Stimulated activated memory B cell treated with anti-CD40 and anti-IgM and Interleukin-4, amounts not matched to agents 10 μg/mL and 1 μg/mL and 100 μg/mL, for 72 hours (primary cell): ENCODE measurements at regions not wholly inside any gene's neighbourhood (a gene's known extent, or its start where the extent isn't known, plus 50 kb on each side); places are given as distances from the start of the nearest gene placed in this dataset.

ENCODE experiments used
- ATAC-seq: fragments of 150-1000 bp; cut with Tn5 transposase; 2 replicates; pipeline ENCODE4 v1.10.0; 2021
- H3K27ac Mint-ChIP-seq: one replicate; pipeline ENCODE4 v1.8.0; 2022; ENCODE audit warnings: mild to moderate bottlenecking, mixed read lengths
- H3K27me3 Mint-ChIP-seq: one replicate; pipeline ENCODE4 v1.8.0; 2022; ENCODE audit warnings: mixed read lengths
- H3K36me3 Mint-ChIP-seq: one replicate; pipeline ENCODE4 v1.8.0; 2022; ENCODE audit warnings: mixed read lengths
- H3K4me1 Mint-ChIP-seq: one replicate; pipeline ENCODE4 v1.8.0; 2022; ENCODE audit warnings: mixed read lengths
- H3K4me3 Mint-ChIP-seq: one replicate; pipeline ENCODE4 v1.8.0; 2022; ENCODE audit warnings: mild to moderate bottlenecking, moderate library complexity, mixed read lengths
- H3K9me3 Mint-ChIP-seq: one replicate; pipeline ENCODE4 v1.8.0; 2022; ENCODE audit warnings: mixed read lengths

DNA sequence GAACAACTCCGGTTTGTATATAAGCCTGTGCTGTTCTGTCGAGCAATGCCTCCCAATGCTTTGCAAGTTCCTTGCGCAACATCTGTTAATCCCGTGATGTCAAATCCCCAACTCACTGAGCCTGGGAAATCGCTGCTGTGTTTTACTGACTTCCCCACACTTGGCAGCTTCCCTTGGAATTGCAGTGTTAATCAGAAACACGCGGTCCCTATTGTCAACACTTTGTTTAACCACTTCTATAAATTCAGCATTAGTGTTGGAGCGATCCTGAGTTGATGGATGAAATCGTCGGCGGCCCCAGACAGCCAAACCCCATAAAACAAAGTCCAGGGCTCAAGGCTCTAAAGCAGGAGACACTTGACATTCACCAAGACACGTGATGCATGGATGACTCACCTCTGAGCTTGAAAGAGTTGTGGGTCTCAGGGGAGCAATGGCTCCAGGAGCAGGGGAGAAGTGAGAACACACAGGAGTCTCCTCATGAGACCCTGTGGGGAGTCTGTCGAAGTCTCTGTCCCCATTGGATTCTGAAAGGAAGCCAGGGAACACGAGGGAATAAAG, 555.3 kb downstream of the MIAT start:
- Mint-ChIP-seq H3K9me3 (peaks cover 2% of the 10 kb centered on the region), H3K4me1 (peaks cover 6% of the 10 kb centered on the region), H3K36me3 (no peaks in the 10 kb centered on the region), H3K27me3 (peaks cover 58% of the 10 kb centered on the region), H3K4me3 (no peak overlapping the region), H3K27ac (no peak overlapping the region)
- peak; percentile 65 for ATAC-seq

DNA sequence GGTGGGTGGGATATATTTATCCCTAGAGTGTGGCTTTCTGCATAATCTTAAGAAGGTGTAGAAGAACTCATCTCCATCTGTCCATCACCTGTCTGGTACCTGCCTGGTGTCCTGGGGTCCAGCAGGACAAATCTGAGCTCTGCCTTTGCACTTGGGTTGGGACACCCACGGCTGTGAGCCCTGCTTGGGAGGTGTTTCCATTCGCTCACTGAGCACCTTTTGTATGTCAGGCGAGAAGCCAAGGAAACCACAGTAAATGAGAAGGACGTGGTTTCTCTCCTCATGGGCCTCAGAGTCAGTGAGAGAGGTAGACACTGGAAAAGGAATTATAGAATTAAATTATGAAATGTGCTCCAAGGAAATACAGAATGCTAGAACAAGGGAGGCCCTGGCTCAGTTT, 555.9 kb downstream of the MIAT start:
- ATAC-seq: no peak
- Mint-ChIP-seq H3K9me3 (peaks cover 2% of the 10 kb centered on the region), H3K27ac (no peak overlapping the region), H3K36me3 (no peaks in the 10 kb centered on the region), H3K27me3 (peaks cover 58% of the 10 kb centered on the region), H3K4me1 (peaks cover 6% of the 10 kb centered on the region), H3K4me3 (no peak overlapping the region)

GRCh38 chr22:27213766-27214581, 556.6 kb downstream of the MIAT start:
- Mint-ChIP-seq H3K9me3 (peaks cover 2% of the 10 kb centered on the region), H3K36me3 (no peaks in the 10 kb centered on the region), H3K4me1 (peaks cover 6% of the 10 kb centered on the region), H3K27ac (no peak overlapping the region), H3K4me3 (no peak overlapping the region), H3K27me3 (peaks cover 58% of the 10 kb centered on the region)
- ATAC-seq: no peak

GRCh38 chr22:27214691-27215090, 557.3 kb downstream of the MIAT start:
- Mint-ChIP-seq H3K9me3 (peaks cover 2% of the 10 kb centered on the region), H3K4me1 (peaks cover 2% of the 10 kb centered on the region), H3K4me3 (no peak overlapping the region), H3K36me3 (no peaks in the 10 kb centered on the region), H3K27me3 (peaks cover 52% of the 10 kb centered on the region), H3K27ac (no peak overlapping the region)
- ATAC-seq: no peak

DNA sequence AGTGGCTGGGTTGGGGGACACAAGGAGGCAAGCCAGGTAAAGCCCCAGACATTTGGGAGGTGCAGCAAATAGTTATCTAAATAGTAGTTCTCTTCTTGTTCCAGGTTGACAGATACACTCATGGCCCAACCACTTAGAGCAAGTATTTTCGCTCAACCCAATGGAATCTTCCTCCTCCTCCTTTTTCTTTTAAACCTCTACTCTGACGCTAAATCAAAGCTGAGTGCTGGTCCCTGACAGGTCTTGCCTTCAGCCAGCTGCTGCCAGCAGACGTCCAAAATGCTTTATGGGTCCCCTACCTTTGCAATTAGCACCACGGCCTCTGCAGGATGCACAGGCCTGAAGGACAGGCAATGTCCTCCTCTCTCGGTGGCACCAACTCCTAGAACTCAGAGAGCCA, 558.5 kb downstream of the MIAT start:
- Mint-ChIP-seq H3K27ac (no peak overlapping the region), H3K4me3 (no peak overlapping the region), H3K27me3 (peaks cover 40% of the 10 kb centered on the region), H3K9me3 (peaks cover 2% of the 10 kb centered on the region), H3K36me3 (no peaks in the 10 kb centered on the region), H3K4me1 (no peaks in the 10 kb centered on the region)
- ATAC-seq: no peak

DNA sequence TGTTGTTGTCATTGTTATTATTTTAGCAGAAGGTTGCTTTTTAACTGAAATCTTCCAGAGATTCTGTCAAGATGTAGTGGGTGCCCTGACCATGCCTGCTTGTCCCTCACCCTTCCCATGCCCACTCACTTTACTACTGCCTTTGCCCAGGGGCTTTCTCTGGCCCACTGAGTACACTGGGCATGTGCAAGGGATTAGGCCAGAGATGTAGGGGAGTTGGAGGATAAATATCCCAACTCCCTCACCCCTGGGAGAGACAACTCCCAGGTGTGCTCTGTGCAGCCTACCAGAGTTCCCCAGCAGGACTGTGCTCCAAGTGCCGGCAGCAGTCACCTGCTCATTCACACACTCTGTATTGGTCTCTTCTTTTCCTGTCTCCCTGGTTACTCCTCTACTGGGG, 559.1 kb downstream of the MIAT start:
- Mint-ChIP-seq H3K4me1 (no peaks in the 10 kb centered on the region), H3K36me3 (no peaks in the 10 kb centered on the region), H3K9me3 (peaks cover 2% of the 10 kb centered on the region), H3K27me3 (peaks cover 35% of the 10 kb centered on the region), H3K27ac (no peak overlapping the region), H3K4me3 (no peak overlapping the region)
- no peak for ATAC-seq

DNA sequence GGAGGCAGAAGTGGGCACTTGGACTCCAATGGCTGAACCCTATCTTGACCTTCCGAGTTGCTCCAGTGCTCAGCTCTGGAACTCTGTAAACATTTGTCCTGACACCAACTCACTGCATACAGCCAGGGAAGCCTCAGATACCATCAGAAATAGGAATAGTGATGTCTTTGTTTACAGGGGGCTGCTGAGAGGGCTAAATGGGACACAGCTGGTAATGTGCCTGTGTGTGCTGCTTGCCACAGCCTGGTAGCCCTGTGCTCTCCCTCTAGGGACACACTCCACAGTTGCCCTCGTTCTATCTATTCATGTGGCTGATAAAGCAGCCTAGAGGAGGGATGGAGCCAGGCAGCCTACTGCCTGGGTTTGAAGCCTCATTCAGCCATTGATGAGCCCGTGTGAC, 559.8 kb downstream of the MIAT start:
- no peak overlapping the region for H3K4me3 Mint-ChIP-seq
- H3K36me3 Mint-ChIP-seq: no peaks in the 10 kb centered on the region
- H3K27me3 Mint-ChIP-seq: peaks cover 28% of the 10 kb centered on the region
- H3K27ac Mint-ChIP-seq: no peak overlapping the region
- no peaks in the 10 kb centered on the region for H3K4me1 Mint-ChIP-seq
- ATAC-seq: no peak
- peaks cover 2% of the 10 kb centered on the region for H3K9me3 Mint-ChIP-seq

DNA sequence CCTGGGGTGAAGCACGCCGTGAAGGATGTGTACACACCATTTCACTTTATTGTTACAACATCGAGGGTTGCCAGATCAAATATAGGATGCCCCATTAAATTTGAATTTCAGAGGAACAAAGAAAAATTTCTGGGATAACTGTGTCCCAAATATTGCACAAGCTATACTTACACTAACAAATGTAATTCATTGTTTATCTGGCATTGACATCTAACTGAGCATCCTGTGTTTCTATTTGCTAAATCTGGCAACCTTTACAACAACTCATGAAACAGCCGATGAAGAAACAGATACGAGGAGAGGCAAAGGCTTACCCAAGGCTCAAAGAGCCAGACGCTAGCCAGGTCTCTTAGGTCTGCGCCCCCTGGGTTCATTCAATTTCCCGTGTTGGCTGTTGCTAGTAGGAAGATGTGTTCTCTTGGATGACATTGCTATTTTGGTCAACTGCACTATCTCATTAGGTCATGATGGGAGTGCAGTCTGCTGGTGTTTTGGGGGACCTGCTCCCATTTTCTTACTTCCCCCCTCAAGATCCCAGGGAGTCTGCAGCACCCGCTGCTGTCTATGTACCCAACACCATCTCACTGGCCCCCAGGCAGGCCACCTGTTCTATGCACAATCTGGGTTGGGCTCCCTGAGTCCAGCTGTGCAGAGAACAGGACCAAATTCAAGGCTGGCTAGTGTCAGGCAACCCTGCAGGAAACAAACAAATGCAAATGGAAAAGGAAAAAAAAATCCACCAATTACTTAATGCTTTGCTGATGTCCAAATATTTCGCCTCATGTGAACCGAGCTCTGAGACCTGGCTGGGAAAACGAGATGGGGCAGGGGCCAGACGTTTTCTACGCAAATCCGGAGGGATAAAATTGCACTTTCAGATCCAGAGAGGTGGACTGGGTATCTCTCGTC, 560.9 kb downstream of the MIAT start:
- no peaks in the 10 kb centered on the region for H3K4me1 Mint-ChIP-seq
- peaks cover 2% of the 10 kb centered on the region for H3K9me3 Mint-ChIP-seq
- H3K4me3 Mint-ChIP-seq: no peak overlapping the region
- peaks cover 18% of the 10 kb centered on the region for H3K27me3 Mint-ChIP-seq
- no peak for ATAC-seq
- no peaks in the 10 kb centered on the region for H3K36me3 Mint-ChIP-seq
- H3K27ac Mint-ChIP-seq: no peak overlapping the region

GRCh38 chr22:27219036-27219435, 561.6 kb downstream of the MIAT start:
- no peak overlapping the region for H3K4me3 Mint-ChIP-seq
- no peaks in the 10 kb centered on the region for H3K4me1 Mint-ChIP-seq
- no peak overlapping the region for H3K27ac Mint-ChIP-seq
- H3K36me3 Mint-ChIP-seq: no peaks in the 10 kb centered on the region
- H3K9me3 Mint-ChIP-seq: no peaks in the 10 kb centered on the region
- H3K27me3 Mint-ChIP-seq: peaks cover 11% of the 10 kb centered on the region
- no peak for ATAC-seq

GRCh38 chr22:27220339-27220738, 563.0 kb downstream of the MIAT start:
- Mint-ChIP-seq H3K36me3 (no peaks in the 10 kb centered on the region), H3K9me3 (no peaks in the 10 kb centered on the region), H3K27me3 (peaks cover 11% of the 10 kb centered on the region), H3K4me3 (no peak overlapping the region), H3K4me1 (no peaks in the 10 kb centered on the region), H3K27ac (no peak overlapping the region)
- no peak for ATAC-seq

DNA sequence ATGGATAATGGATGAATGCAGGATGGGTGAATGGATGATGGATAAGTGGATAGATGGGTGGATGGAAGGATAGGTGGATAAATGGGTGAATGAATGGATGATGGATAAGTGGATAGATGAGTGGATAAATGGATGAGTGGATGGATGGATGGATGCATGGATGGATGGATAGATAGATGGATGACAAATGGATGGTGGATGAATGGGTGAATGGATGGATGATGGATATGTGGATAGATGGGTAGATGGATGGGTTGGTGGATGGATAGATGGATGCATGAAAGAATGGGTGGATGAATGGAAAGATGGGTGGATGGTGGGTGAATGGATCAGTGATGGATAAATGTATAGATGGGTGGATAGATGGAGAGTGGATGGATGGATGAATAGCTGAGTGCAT, 564.8 kb downstream of the MIAT start:
- no peak overlapping the region for H3K4me3 Mint-ChIP-seq

DNA sequence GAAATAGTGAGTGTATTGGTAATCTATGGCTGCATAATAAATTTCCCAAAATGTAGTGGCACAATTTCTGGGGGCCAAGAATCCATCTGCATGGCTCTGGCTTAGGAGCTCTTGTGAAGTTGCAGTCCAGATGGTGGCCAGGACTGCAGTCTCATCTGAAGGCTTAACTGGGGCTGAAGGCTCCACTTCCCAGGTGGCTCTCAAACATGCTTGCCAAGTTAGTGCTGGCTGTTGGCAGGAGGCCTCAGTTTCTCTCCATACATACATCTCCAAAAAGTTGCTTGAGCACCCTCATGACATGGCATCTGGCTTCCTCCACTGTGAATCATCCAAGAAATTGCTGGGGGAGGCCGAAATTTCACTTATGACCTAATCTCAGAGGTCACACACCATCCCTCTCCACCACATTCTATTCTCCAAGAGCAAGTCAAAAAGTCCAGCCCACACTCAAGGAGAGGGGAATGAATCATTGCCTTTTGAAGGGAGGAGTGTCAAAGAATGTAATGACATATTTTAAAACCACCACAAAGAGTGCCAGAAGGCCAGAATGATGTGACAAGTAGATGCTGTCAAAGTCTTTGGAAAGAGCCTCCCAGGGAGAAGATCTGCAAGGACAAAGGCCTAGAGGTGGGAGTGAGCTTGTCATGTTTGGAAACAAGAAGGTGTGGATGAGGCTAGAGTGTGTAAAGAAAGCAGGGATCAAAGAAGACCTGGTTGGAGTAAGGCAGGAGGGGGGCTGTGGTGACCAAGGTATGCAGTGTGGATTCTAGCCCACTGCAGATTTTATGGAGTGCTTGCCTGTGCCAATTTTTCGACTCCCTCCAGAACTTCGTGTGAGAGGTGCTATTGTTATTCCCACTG, 566.2 kb downstream of the MIAT start:
- Mint-ChIP-seq H3K27me3 (no peaks in the 10 kb centered on the region), H3K4me3 (no peak overlapping the region), H3K27ac (no peak overlapping the region), H3K4me1 (no peaks in the 10 kb centered on the region), H3K9me3 (no peaks in the 10 kb centered on the region), H3K36me3 (no peaks in the 10 kb centered on the region)
- peak; percentile 27 for ATAC-seq

More for the DNA sequence above, 564.8 kb downstream of the MIAT start:
- Mint-ChIP-seq H3K27me3 (peaks cover 2% of the 10 kb centered on the region), H3K36me3 (no peaks in the 10 kb centered on the region), H3K9me3 (no peaks in the 10 kb centered on the region), H3K27ac (no peak overlapping the region), H3K4me1 (no peaks in the 10 kb centered on the region)
- no peak for ATAC-seq

- ATAC-seq: no peak
- H3K9me3 Mint-ChIP-seq: no peaks in the 10 kb centered on the region
- H3K36me3 Mint-ChIP-seq: no peaks in the 10 kb centered on the region
- no peak overlapping the region for H3K27ac Mint-ChIP-seq
- no peaks in the 10 kb centered on the region for H3K4me1 Mint-ChIP-seq
- H3K27me3 Mint-ChIP-seq: no peaks in the 10 kb centered on the region
- H3K4me3 Mint-ChIP-seq: no peak overlapping the region
Observed at GRCh38 chr22:27224485-27225374, 567.3 kb downstream of the MIAT start.

DNA sequence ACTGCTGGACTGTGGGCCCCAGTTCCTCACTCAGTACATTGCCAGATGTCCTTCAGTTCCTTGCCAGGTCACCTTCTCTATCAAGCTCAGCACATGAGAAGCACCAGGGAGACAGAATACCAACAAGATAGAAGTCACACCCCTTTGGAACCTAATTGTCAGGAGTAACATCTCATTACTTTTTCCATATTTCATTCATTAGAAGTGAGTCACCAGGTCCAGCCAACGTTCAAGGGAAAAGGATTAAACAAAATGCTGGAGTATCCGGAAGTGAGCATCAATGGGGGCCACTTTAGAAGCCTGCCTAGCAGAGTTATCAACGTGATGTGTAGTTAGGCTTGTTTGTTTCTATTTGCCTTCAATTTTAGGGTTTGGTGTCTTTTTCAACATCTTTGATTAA, 569.3 kb downstream of the MIAT start:
- no peaks in the 10 kb centered on the region for H3K36me3 Mint-ChIP-seq
- no peak for ATAC-seq
- no peak overlapping the region for H3K27ac Mint-ChIP-seq
- H3K27me3 Mint-ChIP-seq: no peaks in the 10 kb centered on the region
- H3K4me1 Mint-ChIP-seq: no peaks in the 10 kb centered on the region
- no peak overlapping the region for H3K4me3 Mint-ChIP-seq
- peaks cover 4% of the 10 kb centered on the region for H3K9me3 Mint-ChIP-seq
